Astrocyte (in vitro differentiated cells and primary cell): ENCODE measurements at regions not wholly inside any gene's neighbourhood (a gene's known extent, or its start where the extent isn't known, plus 50 kb on each side); places are given as distances from the start of the nearest gene placed in this dataset.

ENCODE experiments used
- EZH2 ChIP-seq: IDR thresholded peaks from 2 replicates; pipeline ENCODE4 v1.6.1; 2012; ENCODE audit warnings: mild to moderate bottlenecking, low read length, inconsistent platforms; ENCODE audit not compliant: insufficient read depth
- TF ChIP-seq, protein P1 (sequence below): IDR thresholded peaks from 2 replicates; pipeline ENCODE4 v1.5.1; 2011; ENCODE audit warnings: low read depth, mild to moderate bottlenecking, inconsistent platforms, low read length, moderate library complexity; ENCODE audit not compliant: insufficient read depth

DNA sequence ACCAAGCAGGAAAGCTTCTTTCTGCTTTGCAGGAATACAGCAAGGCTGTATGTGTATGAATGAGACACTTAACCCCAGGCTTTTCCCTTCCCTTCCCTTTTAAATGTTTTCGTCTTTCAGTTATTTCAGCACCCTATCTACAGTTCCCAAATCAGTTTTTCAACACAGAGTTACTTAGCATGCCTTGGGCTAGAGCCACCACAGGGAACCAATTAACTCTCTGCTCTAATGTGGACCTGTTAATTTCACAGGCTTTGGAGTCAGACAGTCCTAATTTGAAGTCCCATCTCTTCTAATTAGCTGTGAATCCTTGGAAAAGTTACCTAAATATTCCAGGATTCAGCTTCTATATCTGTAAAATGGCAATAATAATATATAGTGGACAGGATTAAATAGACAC is 89.2 kb upstream of the REG3A start:
- TF ChIP-seq, protein P1, sequence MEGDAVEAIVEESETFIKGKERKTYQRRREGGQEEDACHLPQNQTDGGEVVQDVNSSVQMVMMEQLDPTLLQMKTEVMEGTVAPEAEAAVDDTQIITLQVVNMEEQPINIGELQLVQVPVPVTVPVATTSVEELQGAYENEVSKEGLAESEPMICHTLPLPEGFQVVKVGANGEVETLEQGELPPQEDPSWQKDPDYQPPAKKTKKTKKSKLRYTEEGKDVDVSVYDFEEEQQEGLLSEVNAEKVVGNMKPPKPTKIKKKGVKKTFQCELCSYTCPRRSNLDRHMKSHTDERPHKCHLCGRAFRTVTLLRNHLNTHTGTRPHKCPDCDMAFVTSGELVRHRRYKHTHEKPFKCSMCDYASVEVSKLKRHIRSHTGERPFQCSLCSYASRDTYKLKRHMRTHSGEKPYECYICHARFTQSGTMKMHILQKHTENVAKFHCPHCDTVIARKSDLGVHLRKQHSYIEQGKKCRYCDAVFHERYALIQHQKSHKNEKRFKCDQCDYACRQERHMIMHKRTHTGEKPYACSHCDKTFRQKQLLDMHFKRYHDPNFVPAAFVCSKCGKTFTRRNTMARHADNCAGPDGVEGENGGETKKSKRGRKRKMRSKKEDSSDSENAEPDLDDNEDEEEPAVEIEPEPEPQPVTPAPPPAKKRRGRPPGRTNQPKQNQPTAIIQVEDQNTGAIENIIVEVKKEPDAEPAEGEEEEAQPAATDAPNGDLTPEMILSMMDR: no peak
- no peak for TF ChIP-seq EZH2
